ENCODE measurements at regions not wholly inside any gene's neighbourhood (a gene's known extent, or its start where the extent isn't known, plus 50 kb on each side); places are given as distances from the start of the nearest gene placed in this dataset.

- H3K9me3 ChIP-seq (ENCODE audit: insufficient read depth, low read depth, low read length), result no peaks in the 10 kb centered on the region
- no peaks in the 10 kb centered on the region for H3K27me3 ChIP-seq (ENCODE audit: insufficient read depth, low read length, poor library complexity, severe bottlenecking)
- H3K4me2 ChIP-seq (ENCODE audit: low read depth, low read length, poor library complexity, severe bottlenecking), result no peak overlapping the region
Observed at GRCh38 chr9:102514541-102514940, 480.6 kb upstream of the CYLC2 start.

GRCh38 chr9:102507044-102507687, 488.0 kb upstream of the CYLC2 start:
- no peaks in the 10 kb centered on the region for H3K36me3 ChIP-seq (ENCODE audit: insufficient read depth, low read length)
- no peaks in the 10 kb centered on the region for H3K9me2 ChIP-seq (replicated peaks; ENCODE audit: low read depth, low read length)
- H3F3A ChIP-seq (ENCODE audit: low read depth), result no peaks in the 10 kb centered on the region
- H3K9ac ChIP-seq (ENCODE audit: low read depth, low read length, poor library complexity, severe bottlenecking), result no peak overlapping the region
- no peak overlapping the region for H3K4me2 ChIP-seq (ENCODE audit: low read depth, low read length, poor library complexity, severe bottlenecking)
- TF ChIP-seq CTCF (conservative IDR thresholded peaks at IDR 0.05; ENCODE audit: low read length), result no peak
- TF ChIP-seq EZH2phosphoT487 (IDR thresholded peaks at IDR 0.05; ENCODE audit: borderline replicate concordance), result no peak
- H4K20me1 ChIP-seq (ENCODE audit: insufficient read depth, low read length, poor library complexity, severe bottlenecking), result no peaks in the 10 kb centered on the region
- H3K27me3 ChIP-seq (ENCODE audit: insufficient read depth, low read length, poor library complexity, severe bottlenecking), result no peaks in the 10 kb centered on the region
- no peak overlapping the region for H2AFZ ChIP-seq (ENCODE audit: low read length)
- H3K79me2 ChIP-seq (ENCODE audit: insufficient read depth, low read length), result no peaks in the 10 kb centered on the region
- no peak overlapping the region for H3K4me3 ChIP-seq (ENCODE audit: low read length, poor library complexity, severe bottlenecking)
- H3K4me1 ChIP-seq (ENCODE audit: insufficient read depth, low read length, poor library complexity, severe bottlenecking), result no peaks in the 10 kb centered on the region
- no peaks in the 10 kb centered on the region for H3K9me3 ChIP-seq (ENCODE audit: insufficient read depth, low read depth, low read length)

More at GRCh38 chr9:102514541-102514940, 480.6 kb upstream of the CYLC2 start:
- no peak for TF ChIP-seq EZH2phosphoT487 (IDR thresholded peaks at IDR 0.05; ENCODE audit: borderline replicate concordance)
- no peak for TF ChIP-seq CTCF (conservative IDR thresholded peaks at IDR 0.05; ENCODE audit: low read length)
- Histone ChIP-seq H3K4me3 (ENCODE audit: low read length, poor library complexity, severe bottlenecking) (no peak overlapping the region), H3K4me1 (ENCODE audit: insufficient read depth, low read length, poor library complexity, severe bottlenecking) (no peaks in the 10 kb centered on the region), H2AFZ (ENCODE audit: low read length) (no peak overlapping the region), H4K20me1 (ENCODE audit: insufficient read depth, low read length, poor library complexity, severe bottlenecking) (no peaks in the 10 kb centered on the region), H3K79me2 (ENCODE audit: insufficient read depth, low read length) (no peaks in the 10 kb centered on the region), H3K9ac (ENCODE audit: low read depth, low read length, poor library complexity, severe bottlenecking) (no peak overlapping the region), H3K36me3 (ENCODE audit: insufficient read depth, low read length) (no peaks in the 10 kb centered on the region), H3K9me2 (replicated peaks; ENCODE audit: low read depth, low read length) (no peaks in the 10 kb centered on the region), H3F3A (ENCODE audit: low read depth) (no peaks in the 10 kb centered on the region)

GRCh38 chr9:102506406-102506805, 488.7 kb upstream of the CYLC2 start:
- Histone ChIP-seq H3K9ac (ENCODE audit: low read depth, low read length, poor library complexity, severe bottlenecking) (no peak overlapping the region), H3K4me3 (ENCODE audit: low read length, poor library complexity, severe bottlenecking) (no peak overlapping the region), H3K4me2 (ENCODE audit: low read depth, low read length, poor library complexity, severe bottlenecking) (no peak overlapping the region), H3F3A (ENCODE audit: low read depth) (no peaks in the 10 kb centered on the region), H3K9me3 (ENCODE audit: insufficient read depth, low read depth, low read length) (no peaks in the 10 kb centered on the region), H3K9me2 (replicated peaks; ENCODE audit: low read depth, low read length) (no peaks in the 10 kb centered on the region), H3K27me3 (ENCODE audit: insufficient read depth, low read length, poor library complexity, severe bottlenecking) (no peaks in the 10 kb centered on the region), H3K4me1 (ENCODE audit: insufficient read depth, low read length, poor library complexity, severe bottlenecking) (no peaks in the 10 kb centered on the region), H2AFZ (ENCODE audit: low read length) (no peak overlapping the region), H3K79me2 (ENCODE audit: insufficient read depth, low read length) (no peaks in the 10 kb centered on the region), H3K36me3 (ENCODE audit: insufficient read depth, low read length) (no peaks in the 10 kb centered on the region), H4K20me1 (ENCODE audit: insufficient read depth, low read length, poor library complexity, severe bottlenecking) (no peaks in the 10 kb centered on the region)
- no peak for TF ChIP-seq EZH2phosphoT487 (IDR thresholded peaks at IDR 0.05; ENCODE audit: borderline replicate concordance)
- no peak for TF ChIP-seq CTCF (conservative IDR thresholded peaks at IDR 0.05; ENCODE audit: low read length)
